RWPE1 (cell line): ENCODE measurements at regions not wholly inside any gene's neighbourhood (a gene's known extent, or its start where the extent isn't known, plus 50 kb on each side); places are given as distances from the start of the nearest gene placed in this dataset.

Source experiments
- CTCF ChIA-PET: fragments of 350-600 bp; sonication (Branson Sonifier 250); formaldehyde crosslinking; extraction: SDS; loops from one replicate; lab custom pipeline; 2021; lab: Yijun Ruan, JAX
- POLR2A ChIA-PET: fragments of 400-600 bp; formaldehyde crosslinking; extraction: SDS; loops from one replicate; lab custom pipeline; 2020; ENCODE audit warnings: antibody characterized with exemption; ENCODE audit not compliant: low non-redundant PET; lab: Yijun Ruan, JAX
- DNase-seq: peaks from one replicate; pipeline ENCODE4 v3.0.0; 2012; ENCODE audit warnings: low spot score
- H3K27ac ChIP-seq: fragments of 450-650 bp; 2 replicates; pipeline ENCODE4 v1.5.1; 2017
- TF ChIP-seq, protein P1 (sequence below): fragments of 450-650 bp; conservative IDR thresholded peaks from 2 replicates; pipeline ENCODE4 v1.5.1; 2017; ENCODE audit warnings: low read depth, mild to moderate bottlenecking

DNA sequence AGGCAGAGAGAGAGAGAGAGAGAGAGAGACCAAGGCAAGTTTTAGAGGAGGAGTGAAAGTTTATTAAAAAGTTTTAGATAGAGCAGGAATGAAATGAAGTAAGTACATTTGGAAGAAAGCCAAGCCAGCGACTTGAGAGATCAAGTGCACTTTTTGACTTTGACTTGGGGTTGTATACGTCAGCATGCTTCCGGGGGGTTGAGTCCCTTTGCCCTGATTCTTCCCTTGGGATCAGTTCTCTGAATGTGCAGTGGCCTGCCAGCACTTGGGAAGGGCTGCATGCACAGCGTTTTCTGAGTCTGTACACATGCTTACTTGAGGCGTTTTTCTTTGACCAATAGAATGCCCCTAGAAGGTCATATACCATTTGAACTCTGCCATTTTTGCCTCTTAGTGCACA, 400.5 kb downstream of the PDGFC start:
- CTCF ChIA-PET: no interaction called here
- POLR2A ChIA-PET: no interaction called here
- no peak overlapping the region for H3K27ac ChIP-seq
- no peak for DNase-seq
- TF ChIP-seq, protein P1, sequence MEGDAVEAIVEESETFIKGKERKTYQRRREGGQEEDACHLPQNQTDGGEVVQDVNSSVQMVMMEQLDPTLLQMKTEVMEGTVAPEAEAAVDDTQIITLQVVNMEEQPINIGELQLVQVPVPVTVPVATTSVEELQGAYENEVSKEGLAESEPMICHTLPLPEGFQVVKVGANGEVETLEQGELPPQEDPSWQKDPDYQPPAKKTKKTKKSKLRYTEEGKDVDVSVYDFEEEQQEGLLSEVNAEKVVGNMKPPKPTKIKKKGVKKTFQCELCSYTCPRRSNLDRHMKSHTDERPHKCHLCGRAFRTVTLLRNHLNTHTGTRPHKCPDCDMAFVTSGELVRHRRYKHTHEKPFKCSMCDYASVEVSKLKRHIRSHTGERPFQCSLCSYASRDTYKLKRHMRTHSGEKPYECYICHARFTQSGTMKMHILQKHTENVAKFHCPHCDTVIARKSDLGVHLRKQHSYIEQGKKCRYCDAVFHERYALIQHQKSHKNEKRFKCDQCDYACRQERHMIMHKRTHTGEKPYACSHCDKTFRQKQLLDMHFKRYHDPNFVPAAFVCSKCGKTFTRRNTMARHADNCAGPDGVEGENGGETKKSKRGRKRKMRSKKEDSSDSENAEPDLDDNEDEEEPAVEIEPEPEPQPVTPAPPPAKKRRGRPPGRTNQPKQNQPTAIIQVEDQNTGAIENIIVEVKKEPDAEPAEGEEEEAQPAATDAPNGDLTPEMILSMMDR: no peak

DNA sequence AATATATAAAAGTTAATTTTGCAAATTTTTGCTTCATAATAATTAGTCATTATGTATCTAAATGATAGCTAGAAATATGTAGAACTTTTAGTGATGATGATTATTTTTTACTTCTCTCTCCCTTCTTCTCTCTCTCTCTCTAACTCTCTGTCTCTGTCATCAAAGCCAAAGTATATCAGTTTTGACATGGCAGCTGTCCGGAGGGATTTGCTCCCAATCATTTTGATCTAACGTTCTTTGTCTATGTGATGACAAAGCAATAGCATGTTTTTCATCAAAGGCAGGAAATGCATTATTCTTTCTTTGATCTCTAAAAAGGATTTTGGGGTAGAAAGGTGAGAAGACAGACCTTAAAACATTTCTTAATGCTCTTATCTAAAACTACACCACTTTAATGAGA, 402.1 kb downstream of the PDGFC start:
- DNase-seq: no peak
- TF ChIP-seq, protein P1: no peak
- ChIA-PET POLR2A (no interaction called here), CTCF (no interaction called here)
- no peak overlapping the region for H3K27ac ChIP-seq

DNA sequence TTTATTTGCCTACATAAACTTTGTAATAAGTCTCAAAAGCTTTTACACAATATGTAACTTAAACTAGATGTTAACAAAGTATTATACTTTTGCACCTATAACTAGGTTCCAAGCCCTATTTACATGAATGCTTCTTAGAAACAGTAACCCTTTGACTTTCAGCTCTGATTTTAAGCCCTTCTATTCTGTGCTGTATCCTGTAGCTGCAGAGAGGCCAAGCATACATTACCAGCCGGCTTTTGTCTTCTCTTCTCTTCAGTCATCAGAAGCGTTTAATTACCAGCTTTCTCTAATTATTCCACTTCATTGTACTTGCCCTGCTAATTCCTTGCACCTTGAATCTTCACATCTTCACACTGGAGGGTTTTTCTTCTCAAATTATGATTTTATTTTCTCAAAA, 403.1 kb downstream of the PDGFC start:
- no peak for DNase-seq
- POLR2A ChIA-PET: no interaction called here
- CTCF ChIA-PET: no interaction called here
- no peak overlapping the region for H3K27ac ChIP-seq
- TF ChIP-seq, protein P1: no peak

DNA sequence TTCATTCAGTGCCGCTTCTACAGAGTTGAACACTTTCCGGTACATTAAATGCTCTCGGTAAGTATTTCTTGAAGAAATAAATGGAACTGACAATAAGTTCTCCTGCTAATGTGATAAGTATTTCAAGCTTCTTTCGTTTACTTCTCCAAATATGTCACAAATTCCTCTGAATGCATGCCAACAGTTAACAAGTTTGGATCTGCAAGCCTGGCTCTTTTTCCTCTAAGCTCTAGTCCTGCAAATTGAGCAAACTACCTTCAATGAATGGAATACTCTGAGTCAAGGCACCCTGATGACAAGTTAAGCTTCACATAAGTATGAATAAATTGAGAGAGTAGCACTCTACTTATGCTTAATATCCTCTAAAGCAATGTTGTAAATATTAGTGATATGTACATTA, 403.6 kb downstream of the PDGFC start:
- DNase-seq: peak; percentile 48
- POLR2A ChIA-PET: no interaction called here
- CTCF ChIA-PET: no interaction called here
- TF ChIP-seq, protein P1: no peak
- no peak overlapping the region for H3K27ac ChIP-seq

DNA sequence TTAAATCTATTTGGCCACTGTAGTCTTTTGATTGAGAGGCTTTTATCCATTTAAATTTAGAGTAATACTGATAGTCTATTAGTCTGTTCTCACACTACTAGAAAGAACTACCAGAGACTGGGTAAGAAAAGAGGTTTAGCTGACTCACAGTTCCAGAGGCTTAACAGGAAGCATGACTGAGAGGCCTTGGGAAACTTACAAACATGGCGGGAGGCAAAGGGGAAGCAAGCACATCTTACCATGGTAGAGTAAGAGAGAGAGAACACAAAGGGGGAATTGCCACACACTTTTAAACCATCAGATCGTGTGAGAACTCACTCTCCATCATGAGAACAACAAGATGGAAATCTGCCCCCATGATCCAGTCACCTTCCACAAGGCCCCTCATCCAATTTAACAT, 410.9 kb downstream of the PDGFC start:
- CTCF ChIA-PET: no interaction called here

DNA sequence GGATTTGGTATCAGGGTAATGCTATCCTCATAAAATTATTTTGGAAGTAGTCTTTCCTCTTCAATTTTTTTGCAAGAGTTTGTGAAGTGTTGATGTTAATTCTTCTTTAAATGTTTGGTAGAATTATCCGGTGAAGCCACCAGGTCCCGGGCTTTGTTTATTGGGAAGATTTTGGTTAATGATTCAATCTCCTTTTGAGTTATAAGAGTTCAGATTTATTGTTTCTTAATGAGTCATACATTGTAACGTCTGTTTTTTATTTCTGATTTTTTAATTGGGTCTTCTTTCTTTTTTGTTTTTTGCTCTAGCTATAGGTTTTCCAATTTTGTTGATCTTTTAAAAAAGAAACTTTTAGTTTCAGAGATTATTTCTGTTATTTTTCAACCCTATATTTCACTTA, 412.3 kb downstream of the PDGFC start:
- no peak overlapping the region for H3K27ac ChIP-seq
- ChIA-PET CTCF (no interaction called here), POLR2A (no interaction called here)
- DNase-seq: no peak
- TF ChIP-seq, protein P1: no peak

More for the DNA sequence above, 410.9 kb downstream of the PDGFC start:
- H3K27ac ChIP-seq: no peak overlapping the region
- POLR2A ChIA-PET: no interaction called here
- no peak for DNase-seq
- TF ChIP-seq, protein P1: no peak

DNA sequence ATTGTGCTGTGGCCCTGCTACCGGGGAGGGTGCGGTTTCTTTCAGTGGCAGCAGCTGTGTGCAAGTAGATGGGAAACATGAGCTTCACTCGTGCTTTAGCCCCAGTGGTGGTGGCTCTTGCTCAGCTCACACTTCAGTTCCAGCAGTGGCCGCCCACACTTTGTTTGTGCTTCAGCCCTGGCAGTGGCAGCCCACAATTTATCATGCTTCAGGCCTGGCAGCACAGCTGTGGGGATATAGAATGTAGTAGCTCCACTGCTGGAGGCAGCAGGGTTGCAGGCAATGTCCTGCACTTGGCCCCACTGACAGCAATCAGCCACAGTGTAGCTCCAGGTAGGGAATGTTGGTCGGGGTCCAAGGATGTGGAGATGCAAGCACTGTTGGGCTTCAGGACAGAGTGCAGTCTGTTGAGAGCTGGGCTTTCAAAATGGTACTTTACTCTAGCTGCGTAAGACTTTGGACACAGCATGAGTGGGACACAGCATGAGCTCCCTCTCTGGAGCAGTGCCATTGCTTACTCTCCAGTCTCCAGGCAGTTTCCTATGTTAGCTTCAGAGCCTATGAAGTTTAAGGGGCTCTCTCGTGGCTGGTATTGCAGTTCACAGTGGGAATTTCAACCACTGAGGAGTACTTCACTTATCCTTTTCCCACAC, 413.1 kb downstream of the PDGFC start:
- CTCF ChIA-PET: no interaction called here
- POLR2A ChIA-PET: no interaction called here

More for the DNA sequence above, 413.1 kb downstream of the PDGFC start:
- no peak overlapping the region for H3K27ac ChIP-seq
- TF ChIP-seq, protein P1: no peak
- no peak for DNase-seq
